HCT116 (cell line): ENCODE measurements at regions not wholly inside any gene's neighbourhood (a gene's known extent, or its start where the extent isn't known, plus 50 kb on each side); places are given as distances from the start of the nearest gene placed in this dataset.

Source experiments
- ATAC-seq: fragments of 200-7000 bp; cut with Tn5 transposase; 2 replicates; pipeline ENCODE4 v1.9.1; 2020; ENCODE audit warnings: mild to moderate bottlenecking, moderate library complexity
- BruUV-seq: library from RNA; stranded (reverse); fragments of 400-500 nt; replicated peaks from 2 replicates; lab custom pipeline; 2021; lab: Mats Ljungman, UMichigan
- CTCF ChIA-PET: fragments of 300-600 bp; sonication (Branson Sonifier 250); formaldehyde crosslinking; loops from one replicate; lab custom pipeline; 2021; ENCODE audit warnings: antibody characterized with exemption; lab: Charles Lee
- POLR2A ChIA-PET: fragments of 300-600, 350-600 bp; sonication (Branson Sonifier 250); formaldehyde crosslinking; loops from one replicate; lab custom pipeline; 2021; ENCODE audit warnings: antibody characterized with exemption; lab: Charles Lee
- RAD21 ChIA-PET, 2 experiments: fragments of 300-600 bp; sonication (Branson Sonifier 250); formaldehyde crosslinking; loops; one replicate each; lab custom pipeline; 2023; ENCODE audit warnings: low total read pairs in 2 of 2; ENCODE audit not compliant: uncharacterized antibody in 2 of 2, unreplicated experiment in 2 of 2, low non-redundant PET in 1 of 2; lab: Charles Lee
- DNase-seq: peaks from one replicate; pipeline ENCODE4 v3.0.0-alpha.2; 2010; ENCODE audit warnings: low read depth, low spot score
- H2AFZ ChIP-seq: fragments of 200-600 bp; shearing (Covaris generic), sonication (generic); 2 replicates; pipeline ENCODE4 v1.6.1; 2017; ENCODE audit warnings: low read depth, mixed run types, mixed read lengths, antibody characterized with exemption, low read length; ENCODE audit not compliant: poor library complexity, severe bottlenecking
- H3K27ac ChIP-seq: 2 replicates; pipeline ENCODE4 v1.5.1; 2012; ENCODE audit warnings: low read depth, low read length
- H3K27me3 ChIP-seq: fragments of 200-600 bp; sonication (generic); 2 replicates; pipeline ENCODE4 v1.6.1; 2016; ENCODE audit warnings: mixed run types, low read length, mixed read lengths; ENCODE audit not compliant: insufficient read depth
- H3K36me3 ChIP-seq, 2 experiments: fragments of 200-500 bp in 1 of 2; fragments of 200-600 bp in 1 of 2; sonication (Bioruptor generic) in 1 of 2; sonication (generic) in 1 of 2; 2 replicates each; pipeline versions ENCODE4 v1.5.1 to v1.6.1; 2014 to 2016; ENCODE audit warnings: low read length in 2 of 2, inconsistent platforms in 1 of 2, mixed read lengths in 1 of 2, mixed run types in 1 of 2; ENCODE audit not compliant: insufficient read depth in 2 of 2, control insufficient read depth in 1 of 2
- H3K4me1 ChIP-seq, 2 experiments: fragments of 200-600 bp in 1 of 2; sonication (generic) in 1 of 2; 2 replicates each; pipeline versions ENCODE4 v1.5.1 to v1.6.1; 2012 to 2017; ENCODE audit warnings: low read length in 2 of 2, inconsistent platforms in 1 of 2, mild to moderate bottlenecking in 1 of 2, mixed read lengths in 1 of 2, mixed run types in 1 of 2, moderate library complexity in 1 of 2; ENCODE audit not compliant: insufficient read depth in 2 of 2, control insufficient read depth in 1 of 2
- H3K4me2 ChIP-seq: fragments of 200-600 bp; sonication (generic); 2 replicates; pipeline ENCODE4 v1.6.1; 2017; ENCODE audit warnings: mixed run types, low read length, mixed read lengths
- H3K4me3 ChIP-seq, 2 experiments: fragments of 200-600 bp in 1 of 2; sonication (generic) in 1 of 2; replicated peaks in 1 of 2; 2 replicates each; pipeline ENCODE4 v1.5.1; 2011 to 2016; ENCODE audit warnings: low read length in 2 of 2, control low read depth in 1 of 2, low read depth in 1 of 2, mild to moderate bottlenecking in 1 of 2, mixed read lengths in 1 of 2, mixed run types in 1 of 2
- H3K79me2 ChIP-seq: fragments of 200-600 bp; sonication (generic); 2 replicates; pipeline ENCODE4 v1.6.1; 2017; ENCODE audit warnings: mild to moderate bottlenecking, mixed run types, low read length, moderate library complexity, mixed read lengths; ENCODE audit not compliant: insufficient read depth
- H3K9ac ChIP-seq: fragments of 200-600 bp; sonication (generic); 2 replicates; pipeline ENCODE4 v1.6.1; 2016; ENCODE audit warnings: low read length, mixed read lengths
- H3K9me2 ChIP-seq: fragments of 200-600 bp; sonication (generic), shearing (Covaris generic); 2 replicates; pipeline ENCODE4 v1.6.1; 2017; ENCODE audit warnings: mixed run types, mild to moderate bottlenecking, moderate library complexity; ENCODE audit not compliant: insufficient read depth
- H3K9me3 ChIP-seq, 2 experiments: fragments of 200-500 bp in 1 of 2; fragments of 200-600 bp in 1 of 2; sonication (Bioruptor generic) in 1 of 2; sonication (generic) in 1 of 2; 2 replicates each; pipeline ENCODE4 v1.6.1; 2014 to 2017; ENCODE audit warnings: low read length in 2 of 2, mixed read lengths in 2 of 2, inconsistent platforms in 1 of 2, low read depth in 1 of 2, mild to moderate bottlenecking in 1 of 2, mixed run types in 1 of 2, moderate library complexity in 1 of 2; ENCODE audit not compliant: control insufficient read depth in 1 of 2, insufficient read depth in 1 of 2
- H4K20me1 ChIP-seq: fragments of 200-600 bp; sonication (generic), shearing (Covaris generic); 2 replicates; pipeline ENCODE4 v1.6.1; 2017; ENCODE audit warnings: mixed run types, mild to moderate bottlenecking, moderate library complexity; ENCODE audit not compliant: insufficient read depth
- ATF3 ChIP-seq: IDR thresholded peaks from 2 replicates; pipeline ENCODE4 v1.6.1; 2012
- CBX3 ChIP-seq: IDR thresholded peaks from 2 replicates; pipeline ENCODE4 v1.6.1; 2012; ENCODE audit warnings: low read depth
- CEBPB ChIP-seq: IDR thresholded peaks from 2 replicates; pipeline ENCODE4 v1.6.1; 2012; ENCODE audit warnings: low read depth
- CTCF ChIP-seq, 3 experiments: fragments of 200-600 bp in 1 of 3; sonication (generic) in 1 of 3; IDR thresholded peaks in 2 of 3; conservative IDR thresholded peaks in 1 of 3; 2 replicates each; pipeline ENCODE4 v1.5.1; 2012 to 2017; ENCODE audit warnings: low read depth in 2 of 3, low read length in 2 of 3, antibody characterized with exemption in 1 of 3, borderline replicate concordance in 1 of 3, control low read depth in 1 of 3, mild to moderate bottlenecking in 1 of 3, mixed read lengths in 1 of 3, mixed run types in 1 of 3, moderate library complexity in 1 of 3; ENCODE audit not compliant: insufficient read depth in 1 of 3
- ELF1 ChIP-seq: IDR thresholded peaks from 2 replicates; pipeline ENCODE4 v1.6.1; 2012; ENCODE audit warnings: low read depth, borderline replicate concordance
- EZH2phosphoT487 ChIP-seq: fragments of 200-600 bp; IDR thresholded peaks from 2 replicates; pipeline ENCODE4 v1.6.1; 2018; ENCODE audit warnings: antibody characterized with exemption, borderline replicate concordance
- FOSL1 ChIP-seq: IDR thresholded peaks from 2 replicates; pipeline ENCODE4 v1.6.1; 2012; ENCODE audit warnings: low read depth
- JUND ChIP-seq: IDR thresholded peaks from 2 replicates; pipeline ENCODE4 v1.6.1; 2012
- MAX ChIP-seq: IDR thresholded peaks from 2 replicates; pipeline ENCODE4 v1.6.1; 2012
- POLR2A ChIP-seq: IDR thresholded peaks from 2 replicates; pipeline ENCODE4 v1.7.0; 2011; ENCODE audit warnings: borderline replicate concordance; ENCODE audit not compliant: insufficient read depth, insufficient read length; ENCODE audit errors: extremely low read depth
- POLR2AphosphoS5 ChIP-seq: IDR thresholded peaks from 2 replicates; pipeline ENCODE4 v1.6.1; 2011; ENCODE audit warnings: mild to moderate bottlenecking, low read depth, low read length, moderate library complexity
- RAD21 ChIP-seq: IDR thresholded peaks from 2 replicates; pipeline ENCODE4 v1.6.1; 2012; ENCODE audit warnings: low read depth, mild to moderate bottlenecking
- REST ChIP-seq: IDR thresholded peaks from 2 replicates; pipeline ENCODE4 v1.6.1; 2012; ENCODE audit warnings: low read depth
- SP1 ChIP-seq: IDR thresholded peaks from 2 replicates; pipeline ENCODE4 v1.6.1; 2012; ENCODE audit warnings: low read depth
- TCF7L2 ChIP-seq: IDR thresholded peaks from 2 replicates; pipeline ENCODE4 v1.7.0; 2011; ENCODE audit warnings: borderline replicate concordance, inconsistent platforms; ENCODE audit not compliant: insufficient read depth, insufficient read length; ENCODE audit errors: extremely low read depth
- YY1 ChIP-seq: IDR thresholded peaks from 2 replicates; pipeline ENCODE4 v1.6.1; 2011; ENCODE audit warnings: low read length, low read depth, moderate library complexity, mild to moderate bottlenecking; ENCODE audit not compliant: insufficient replicate concordance; ENCODE audit errors: extremely low read depth
- ZBTB33 ChIP-seq: IDR thresholded peaks from 2 replicates; pipeline ENCODE4 v1.6.1; 2011; ENCODE audit warnings: mild to moderate bottlenecking, low read length, moderate library complexity; ENCODE audit not compliant: insufficient replicate concordance; ENCODE audit errors: extremely low read depth
- ZFX ChIP-seq: fragments of 450-650 bp; IDR thresholded peaks from 2 replicates; pipeline ENCODE4 v1.6.1; 2017
- ZNF274 ChIP-seq: fragments of 200-500 bp; sonication (Bioruptor generic); IDR thresholded peaks from 2 replicates; pipeline ENCODE4 v1.6.1; 2014; ENCODE audit warnings: mild to moderate bottlenecking, low read depth, low read length, inconsistent platforms
- intact Hi-C: fragments of 100-400 bp; cut with micrococcal nuclease; formaldehyde crosslinking; loops from 2 replicates; pipeline ENCODE4 v1.10.0; 2022

GRCh38 chr5:165919196-165919595 is 2372.2 kb upstream of the WWC1 start:
- Histone ChIP-seq H3K4me1 (no peaks in the 10 kb centered on the region), H3K9me3 (peaks cover 5 to 18% of the 10 kb centered on the region in 2 experiments; a peak in 2 of 4 replicates), H3K4me2 (no peak overlapping the region), H2AFZ (no peak overlapping the region)
- no peak for ATAC-seq
- no peak for TF ChIP-seq EZH2phosphoT487
- TF ChIP-seq RAD21: no peak
- TF ChIP-seq ATF3: no peak
- TF ChIP-seq JUND: no peak
- no peak for TF ChIP-seq SP1
- TF ChIP-seq ZFX: no peak
- no peak for TF ChIP-seq REST
- no peak for TF ChIP-seq POLR2AphosphoS5
- TF ChIP-seq ZNF274: no peak
- no peak for TF ChIP-seq CBX3
- no peak for TF ChIP-seq ELF1
- no peak for TF ChIP-seq MAX
- TF ChIP-seq CEBPB: no peak
- TF ChIP-seq YY1: no peak
- TF ChIP-seq POLR2A: no peak
- no peak for TF ChIP-seq TCF7L2
- TF ChIP-seq ZBTB33: no peak
- TF ChIP-seq CTCF (IDR thresholded peaks at IDR 0.05 in 2 of 3, conservative IDR thresholded peaks at IDR 0.05 in 1 of 3; ENCODE audit: borderline replicate concordance in 1 of 3, insufficient read depth in 1 of 3, low read depth in 2 of 3, low read length in 2 of 3): no peak
- no peak for TF ChIP-seq FOSL1
- TF ChIP-seq, all 23 proteins: peak for 0
- ChIA-PET POLR2A (no interaction called here), RAD21 (no interaction called here), CTCF (no interaction called here)
- Histone ChIP-seq H4K20me1 (no peaks in the 10 kb centered on the region), H3K36me3 (no peaks in the 10 kb centered on the region), H3K27me3 (no peaks in the 10 kb centered on the region), H3K4me3 (no peak overlapping the region), H3K79me2 (no peaks in the 10 kb centered on the region), H3K9me2 (no peaks in the 10 kb centered on the region), H3K9ac (no peak overlapping the region), H3K27ac (no peak overlapping the region)
- intact Hi-C loops: no loop called here
- BruUV-seq: no TSS peak
- DNase-seq: no peak
